Stimulated activated CD4-positive, alpha-beta T cell treated with anti-CD3 and anti-CD28 coated beads, TNF-alpha, amount 100 ng/mL, for 24 hours (primary cell): ENCODE measurements at regions not wholly inside any gene's neighbourhood (a gene's known extent, or its start where the extent isn't known, plus 50 kb on each side); places are given as distances from the start of the nearest gene placed in this dataset.

ENCODE experiments used
- DNase-seq, 3 experiments: peaks; one replicate each; pipeline ENCODE4 v3.0.0-alpha.2; 2020; ENCODE audit warnings: low read depth in 3 of 3

DNA sequence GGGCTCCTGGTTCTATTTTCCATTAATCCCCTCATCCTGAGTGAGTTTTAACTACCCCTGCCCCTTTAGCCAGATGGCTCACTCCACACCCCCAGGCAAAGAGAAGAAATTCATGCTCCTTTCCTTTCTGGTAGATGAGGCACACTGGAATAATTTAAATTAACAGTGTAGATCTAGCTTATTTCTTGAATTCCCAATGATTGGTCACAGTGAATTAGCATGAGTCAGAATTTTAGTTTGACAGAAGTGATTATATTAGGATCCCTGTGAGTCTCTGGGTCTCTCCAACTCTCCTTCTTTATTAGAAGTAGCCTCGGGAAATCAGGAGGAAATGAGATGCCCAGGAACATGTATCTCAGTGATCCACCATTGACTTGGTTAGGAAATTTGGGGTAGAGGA, 103.1 kb upstream of the KAZN start:
- no peak for DNase-seq

- DNase-seq: no peak
These were observed 102.5 kb upstream of the KAZN start for GRCh38 chr1:14495996-14496395.

GRCh38 chr1:14498839-14499238, 99.6 kb upstream of the KAZN start:
- no peak for DNase-seq

GRCh38 chr1:14499312-14500040, 99.0 kb upstream of the KAZN start:
- DNase-seq: no peak

DNA sequence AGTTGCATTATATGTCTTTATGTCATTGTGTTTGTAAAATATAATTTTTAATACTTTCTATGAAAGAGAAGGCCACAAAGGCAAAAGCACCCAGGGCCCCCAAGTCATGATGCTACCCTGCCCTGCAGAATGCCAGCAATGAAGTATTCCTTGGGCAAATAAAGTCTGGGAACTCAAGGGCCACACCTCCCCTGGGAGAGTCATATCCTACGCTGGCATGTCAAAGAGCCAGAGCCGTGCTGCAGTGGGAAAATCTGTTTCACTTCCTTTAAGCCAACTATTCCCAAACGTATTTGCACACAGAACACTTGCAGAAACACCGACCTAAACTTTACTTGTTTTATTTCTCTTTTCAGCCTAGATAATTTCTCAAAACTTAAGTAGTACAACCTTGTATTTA, 98.4 kb upstream of the KAZN start:
- DNase-seq: no peak

DNA sequence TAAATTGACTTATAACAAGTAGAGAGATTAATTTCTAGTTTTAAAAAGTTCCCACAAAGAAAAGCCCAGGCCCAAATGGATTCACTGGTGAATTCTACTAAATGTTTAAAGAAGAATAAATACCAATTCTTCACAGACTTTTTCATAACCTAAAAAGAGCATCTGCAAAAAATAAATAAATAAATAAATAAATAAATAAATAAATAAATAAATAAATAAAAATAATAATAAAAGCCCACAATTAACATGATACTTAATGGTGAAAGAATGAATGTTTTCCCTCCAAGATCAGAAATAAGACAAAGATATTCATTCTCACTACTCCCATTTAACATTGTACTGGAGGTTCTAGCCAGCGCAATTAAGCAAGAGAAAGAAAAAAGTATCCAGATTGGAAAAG, 97.6 kb upstream of the KAZN start:
- DNase-seq: no peak

DNA sequence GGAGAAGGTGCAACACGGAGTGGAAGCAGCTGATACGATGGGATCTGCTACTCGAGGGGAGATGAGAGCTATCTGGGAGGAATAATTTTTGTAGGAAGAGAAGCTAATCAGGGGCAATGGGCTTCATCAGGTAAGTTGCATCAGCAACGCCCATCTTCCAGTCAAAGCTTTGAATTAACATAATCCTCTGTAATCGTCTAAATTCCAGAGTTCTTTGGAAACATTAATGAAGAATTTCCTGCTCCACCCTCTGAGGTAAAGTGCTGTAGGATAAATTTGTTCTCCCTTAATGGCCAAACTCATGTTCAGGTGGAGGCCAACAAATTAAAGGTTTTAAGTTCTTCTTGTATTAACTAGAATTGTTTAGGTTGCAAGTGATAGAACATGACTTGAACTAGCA, 94.0 kb upstream of the KAZN start:
- no peak for DNase-seq

DNA sequence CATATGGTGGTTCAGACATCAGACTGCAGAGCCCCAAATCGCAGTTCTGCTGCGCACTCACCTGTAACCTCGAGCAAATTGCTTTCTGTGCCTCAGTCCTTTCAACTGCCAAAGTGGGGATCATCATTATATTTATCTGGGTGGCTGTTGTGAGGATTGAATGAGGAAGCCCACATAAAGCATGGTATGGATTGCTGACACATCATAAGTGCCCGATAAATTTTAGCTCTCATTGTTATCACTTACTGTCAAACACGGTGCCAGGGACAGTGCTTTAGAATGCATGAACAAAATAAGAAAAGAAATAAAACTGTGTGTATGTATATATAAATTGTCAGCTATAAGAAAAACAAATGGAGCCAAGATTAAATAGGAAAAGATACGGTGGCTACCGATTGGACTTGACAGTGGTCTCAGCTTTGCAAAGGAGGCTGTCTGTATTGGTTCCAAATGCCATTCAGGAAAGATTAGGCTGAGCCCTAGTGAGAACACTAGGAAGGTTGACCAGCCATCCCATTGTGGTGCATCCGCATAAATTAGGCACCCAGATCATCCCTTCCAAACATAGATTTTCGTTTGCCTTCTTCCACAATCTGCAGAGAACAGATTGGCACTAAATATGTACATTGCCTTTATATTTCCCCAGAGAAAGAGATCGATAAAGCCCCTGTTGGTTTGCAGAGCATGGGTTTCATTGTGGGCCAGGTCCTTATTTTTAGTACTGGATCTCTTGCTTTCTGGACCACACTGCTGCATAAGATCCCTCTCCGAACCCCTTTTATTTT, 91.8 kb upstream of the KAZN start:
- no peak for DNase-seq

DNA sequence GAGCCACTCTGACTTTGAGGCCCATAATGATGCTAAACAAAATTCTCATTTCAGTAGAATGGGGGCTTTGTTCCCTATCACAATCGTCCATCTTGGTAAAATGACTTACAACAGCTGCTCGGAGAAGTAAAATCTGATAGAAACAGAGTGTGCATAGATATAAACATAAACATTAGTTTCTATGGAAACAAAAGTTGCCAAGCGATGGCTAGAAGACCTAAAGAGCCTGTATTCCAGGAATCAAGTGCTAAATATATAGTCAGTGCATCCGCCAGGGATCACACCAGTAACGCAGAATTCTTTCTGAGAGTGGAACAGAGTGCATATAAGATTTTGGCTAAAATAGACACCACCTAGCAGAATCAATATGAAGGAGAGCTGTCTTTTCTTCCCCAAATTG, 91.2 kb upstream of the KAZN start:
- DNase-seq: no peak

DNA sequence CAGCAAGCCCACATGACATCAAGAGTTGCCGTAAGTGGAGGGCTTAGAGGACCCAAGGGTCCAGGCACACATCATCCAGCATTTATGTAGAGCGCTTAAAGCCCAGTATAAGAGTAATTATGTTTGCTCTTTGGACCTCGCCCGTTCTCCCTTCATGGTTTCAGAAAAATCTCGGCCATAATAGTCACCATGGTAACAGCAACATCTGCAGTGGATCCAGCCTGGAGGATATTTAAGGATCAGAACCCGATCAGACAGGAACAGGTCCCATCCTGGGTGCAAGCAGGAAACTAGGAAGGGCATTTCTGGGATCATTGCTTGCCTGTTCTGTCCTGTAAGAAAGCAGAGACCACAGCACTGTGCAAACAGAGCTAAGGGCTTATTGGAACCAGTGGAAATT, 89.9 kb upstream of the KAZN start:
- no peak for DNase-seq

DNA sequence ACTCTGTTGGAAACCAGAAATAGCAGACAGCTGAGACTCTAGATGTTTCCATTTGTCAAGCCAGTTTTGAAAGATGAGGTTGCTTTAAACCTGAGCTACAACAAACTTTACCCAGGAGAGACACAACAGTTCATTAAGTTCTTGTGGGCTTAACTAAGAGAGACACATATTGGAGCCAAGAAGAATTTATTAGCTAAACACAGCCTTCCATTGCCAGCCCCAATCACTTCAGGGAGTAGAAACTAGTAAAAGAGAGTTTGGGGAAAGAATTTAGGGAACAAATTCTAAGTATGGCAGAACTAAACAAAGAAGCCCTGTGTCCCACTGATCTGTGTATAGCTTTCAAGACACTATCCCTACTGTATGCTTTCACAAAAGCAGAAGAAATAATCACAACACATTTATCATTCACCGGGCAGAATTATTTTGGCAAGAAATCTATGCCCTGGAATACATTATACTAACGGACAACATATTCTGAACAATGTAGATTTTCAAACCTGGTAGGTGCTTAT, 87.3 kb upstream of the KAZN start:
- no peak for DNase-seq

- no peak for DNase-seq
These were observed 86.5 kb upstream of the KAZN start for GRCh38 chr1:14511796-14512585.

DNA sequence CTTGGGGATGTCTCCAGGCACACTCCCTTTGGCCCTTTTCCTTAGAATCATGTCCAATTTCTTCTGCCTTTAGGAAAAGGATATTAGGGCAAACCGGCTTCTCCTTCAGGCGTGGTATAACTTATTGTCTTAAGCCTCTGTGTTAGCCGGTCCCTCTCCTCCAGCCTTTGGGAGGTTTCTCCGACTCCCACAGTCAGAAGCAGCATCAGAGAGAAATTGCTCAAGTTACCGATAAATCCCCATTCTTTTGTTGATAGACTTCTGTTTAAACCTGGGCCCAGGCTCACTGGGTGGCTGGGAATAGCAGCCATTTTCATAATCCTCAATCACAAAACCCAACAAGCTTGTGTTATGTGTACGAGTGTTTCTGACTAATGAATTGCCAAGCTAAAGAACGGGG, 85.4 kb upstream of the KAZN start:
- no peak for DNase-seq

GRCh38 chr1:14514739-14515138, 83.7 kb upstream of the KAZN start:
- no peak for DNase-seq

- DNase-seq: no peak
These were observed 81.3 kb upstream of the KAZN start for GRCh38 chr1:14516974-14517840.

DNA sequence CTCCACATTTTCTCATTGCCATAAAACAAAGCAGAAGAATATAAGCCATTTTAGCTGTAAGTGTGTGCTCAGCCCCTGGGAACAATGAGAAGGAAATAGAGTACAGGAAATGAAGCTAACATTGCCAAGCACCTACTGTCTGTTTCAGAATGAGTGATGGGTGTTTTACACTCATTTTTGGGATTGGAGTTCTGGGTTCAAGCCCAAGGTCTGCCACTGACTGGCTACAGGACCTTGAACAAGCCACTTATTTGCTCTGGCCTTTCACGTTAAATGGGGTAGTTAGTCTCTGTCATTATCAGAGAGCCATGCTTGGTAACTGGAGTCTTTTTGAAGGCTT, 80.7 kb upstream of the KAZN start:
- no peak for DNase-seq

GRCh38 chr1:14519976-14520375, 78.5 kb upstream of the KAZN start:
- DNase-seq: no peak

GRCh38 chr1:14520514-14521163, 77.8 kb upstream of the KAZN start:
- DNase-seq: no peak

- DNase-seq: no peak
These were observed 76.9 kb upstream of the KAZN start for GRCh38 chr1:14521622-14522021.

DNA sequence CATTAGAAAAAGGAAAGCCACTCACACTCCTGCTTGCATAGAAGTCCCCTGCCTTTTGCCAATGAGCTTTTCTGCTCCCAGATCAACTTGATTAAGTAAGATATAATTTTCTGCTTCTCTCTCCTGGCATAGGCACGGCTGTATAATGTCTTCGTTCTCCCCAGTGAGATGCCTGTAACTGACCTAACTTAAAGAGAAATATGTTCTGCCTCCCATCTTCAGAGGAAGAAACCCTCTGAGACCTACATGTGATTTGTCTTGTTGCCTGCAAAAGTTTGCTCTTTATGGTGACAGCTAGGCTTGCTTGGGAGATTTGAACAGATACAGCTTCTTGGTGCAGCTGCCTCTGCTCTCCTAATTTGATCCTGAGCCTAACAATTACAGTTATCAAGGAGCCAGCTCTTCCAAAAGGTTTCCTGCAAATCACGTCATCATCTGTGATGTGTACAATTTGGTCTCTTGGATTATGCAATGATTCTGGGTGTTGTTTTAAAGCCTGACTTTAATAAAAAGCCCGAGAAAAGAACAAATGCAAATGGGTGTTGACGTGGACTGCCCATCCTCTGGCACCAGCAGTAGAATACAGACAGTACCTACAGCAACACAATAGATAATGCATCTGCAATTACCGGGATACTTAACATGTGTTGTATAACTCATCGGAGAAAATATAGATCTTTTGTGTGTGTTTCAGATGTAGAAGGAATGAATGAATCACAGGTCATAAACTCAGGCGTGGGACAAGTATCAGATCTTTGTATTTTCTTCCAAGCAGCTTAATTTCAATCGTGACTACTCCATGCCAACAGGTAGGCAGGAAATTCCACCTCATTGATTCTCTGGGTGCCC, 76.2 kb upstream of the KAZN start:
- DNase-seq: no peak
